A549 (cell line): ENCODE measurements at regions not wholly inside any gene's neighbourhood (a gene's known extent, or its start where the extent isn't known, plus 50 kb on each side); places are given as distances from the start of the nearest gene placed in this dataset.

Experiments used
- ATAC-seq, 2 experiments: fragments of 200-7000 bp in 1 of 2; fragments of >200 bp in 1 of 2; cut with Nextera tagmentation in 1 of 2; cut with Tn5 transposase in 1 of 2; 3 replicates each; pipeline versions ENCODE4 v1.8.0 to v1.9.1; 2018 to 2020; ENCODE audit warnings: mild to moderate bottlenecking in 1 of 2, moderate library complexity in 1 of 2
- CTCF ChIA-PET: fragments of 300-600 bp; sonication (Branson Sonifier 250); formaldehyde crosslinking; extraction: SDS; loops from one replicate; lab custom pipeline; 2021; ENCODE audit warnings: antibody characterized with exemption, inconsistent platforms; lab: Yijun Ruan, JAX
- POLR2A ChIA-PET: fragments of 350-600 bp; formaldehyde crosslinking; extraction: SDS; loops from one replicate; lab custom pipeline; 2021; ENCODE audit warnings: antibody characterized with exemption, inconsistent platforms; lab: Yijun Ruan, JAX
- DNase-seq, 2 experiments: peaks; one replicate each; pipeline versions ENCODE4 v3.0.0 to v3.0.0-alpha.2; 2011 to 2016; ENCODE audit warnings: low read depth in 1 of 2, low spot score in 1 of 2
- FAIRE-seq: peaks from 2 replicates; lab custom pipeline; 2011; peaks lifted over from hg19 to GRCh38; lab: Jason Lieb, UNC
- H3K27ac ChIP-seq, 2 experiments: fragments of >200 bp; sonication (Bioruptor Twin); formaldehyde crosslinking; 3 replicates each; pipeline ENCODE4 v1.5.1; 2016 to 2017
- H3K4me1 ChIP-seq: fragments of >200 bp; sonication (Bioruptor Twin); formaldehyde crosslinking; 3 replicates; pipeline ENCODE4 v1.6.1; 2016
- H3K4me2 ChIP-seq: fragments of >200 bp; sonication (Bioruptor Twin); formaldehyde crosslinking; 3 replicates; pipeline ENCODE4 v1.6.1; 2016
- H3K4me3 ChIP-seq: fragments of >200 bp; sonication (Bioruptor Twin); formaldehyde crosslinking; 3 replicates; pipeline ENCODE4 v1.5.1; 2016
- H3K9me3 ChIP-seq: fragments of >200 bp; sonication (Bioruptor Twin); formaldehyde crosslinking; 3 replicates; pipeline ENCODE4 v1.6.1; 2016
- ATOH8 ChIP-seq: fragments of 250-450 bp; sonication (Bioruptor Pico); IDR thresholded peaks from 2 replicates; pipeline ENCODE4 v1.5.0; 2020; ENCODE audit warnings: low read depth, mild to moderate bottlenecking, moderate library complexity
- CBX2 ChIP-seq: fragments of 200-600 bp; sonication (generic); IDR thresholded peaks from 2 replicates; pipeline ENCODE4 v1.6.1; 2016; ENCODE audit warnings: low read depth, mild to moderate bottlenecking, borderline replicate concordance
- CBX8 ChIP-seq: fragments of 200-600 bp; sonication (generic); IDR thresholded peaks from 2 replicates; pipeline ENCODE4 v1.6.1; 2016
- CEBPB ChIP-seq, 2 experiments: fragments of >200 bp in 1 of 2; sonication (Bioruptor Twin) in 1 of 2; formaldehyde crosslinking in 1 of 2; IDR thresholded peaks; 2 replicates each; pipeline ENCODE4 v1.6.1; 2012 to 2016
- CHD2 ChIP-seq: fragments of 150-350 bp; IDR thresholded peaks from 2 replicates; pipeline ENCODE4 v1.6.1; 2014; ENCODE audit warnings: low read length; ENCODE audit not compliant: partially characterized antibody
- EP300 ChIP-seq, 2 experiments: fragments of >200 bp; sonication (Bioruptor Twin); formaldehyde crosslinking; IDR thresholded peaks; 2 replicates in 1 of 2; 3 replicates in 1 of 2; pipeline ENCODE4 v1.6.1; 2016 to 2017
- ESRRA ChIP-seq: fragments of 150-350 bp; IDR thresholded peaks from 2 replicates; pipeline ENCODE4 v1.6.1; 2014; ENCODE audit warnings: mild to moderate bottlenecking, low read length, borderline replicate concordance
- FOXS1 ChIP-seq: fragments of 250-450 bp; sonication (Bioruptor Pico); IDR thresholded peaks from 2 replicates; pipeline ENCODE4 v1.5.0; 2020; ENCODE audit warnings: mild to moderate bottlenecking, moderate library complexity
- GATA3 ChIP-seq: IDR thresholded peaks from 2 replicates; pipeline ENCODE4 v1.6.1; 2012; ENCODE audit warnings: borderline replicate concordance
- HES2 ChIP-seq: fragments of >200 bp; sonication (Bioruptor Twin); formaldehyde crosslinking; IDR thresholded peaks from 2 replicates; pipeline ENCODE4 v1.6.1; 2016
- HEYL ChIP-seq: fragments of 250-450 bp; sonication (Bioruptor Pico); IDR thresholded peaks from 2 replicates; pipeline ENCODE4 v1.8.0; 2021; ENCODE audit warnings: mild to moderate bottlenecking, moderate library complexity
- HMGXB4 ChIP-seq: fragments of 250-450 bp; sonication (Bioruptor Pico); IDR thresholded peaks from 2 replicates; pipeline ENCODE4 v1.5.0; 2021; ENCODE audit warnings: mild to moderate bottlenecking, moderate library complexity, borderline replicate concordance
- HOXA7 ChIP-seq: fragments of 250-450 bp; sonication (Bioruptor Pico); IDR thresholded peaks from 2 replicates; pipeline ENCODE4 v1.5.0; 2020; ENCODE audit warnings: mild to moderate bottlenecking, moderate library complexity
- JUN ChIP-seq, 2 experiments: fragments of >200 bp; sonication (Bioruptor Twin); formaldehyde crosslinking; IDR thresholded peaks; 2 replicates in 1 of 2; 3 replicates in 1 of 2; pipeline ENCODE4 v1.6.1; 2016 to 2017
- KDM1A ChIP-seq: fragments of 200-600 bp; sonication (generic); IDR thresholded peaks from 2 replicates; pipeline ENCODE4 v1.6.1; 2016; ENCODE audit warnings: low read depth, mild to moderate bottlenecking
- KDM5A ChIP-seq: fragments of 200-600 bp; sonication (generic); IDR thresholded peaks from 2 replicates; pipeline ENCODE4 v1.6.1; 2016; ENCODE audit warnings: antibody characterized with exemption, mild to moderate bottlenecking
- MAZ ChIP-seq: fragments of 150-350 bp; IDR thresholded peaks from 2 replicates; pipeline ENCODE4 v1.6.1; 2014; ENCODE audit warnings: antibody characterized with exemption, low read depth, low read length, borderline replicate concordance
- NPAS2 ChIP-seq: fragments of 250-450 bp; sonication (Bioruptor Pico); IDR thresholded peaks from 2 replicates; pipeline ENCODE4 v1.8.0; 2022; ENCODE audit warnings: mild to moderate bottlenecking, moderate library complexity, borderline replicate concordance
- PBX3 ChIP-seq: IDR thresholded peaks from 2 replicates; pipeline ENCODE4 v1.6.1; 2012
- POLR2AphosphoS2 ChIP-seq: conservative IDR thresholded peaks from 2 replicates; pipeline ENCODE4 v1.6.1; 2012; ENCODE audit warnings: low read length, improper control_type of control experiment, inconsistent platforms
- RARB ChIP-seq: fragments of 250-450 bp; sonication (Bioruptor Pico); IDR thresholded peaks from 2 replicates; pipeline ENCODE4 v1.8.0; 2021; ENCODE audit warnings: mild to moderate bottlenecking, moderate library complexity
- RCOR1 ChIP-seq: fragments of 150-350 bp; IDR thresholded peaks from 2 replicates; pipeline ENCODE4 v1.6.1; 2014; ENCODE audit warnings: antibody characterized with exemption, low read length, low read depth
- REST ChIP-seq: fragments of 200-600 bp; sonication (generic); IDR thresholded peaks from 2 replicates; pipeline ENCODE4 v1.6.1; 2016; ENCODE audit warnings: antibody characterized with exemption, mild to moderate bottlenecking, moderate library complexity
- SREBF2 ChIP-seq: fragments of 450-650 bp; IDR thresholded peaks from 2 replicates; pipeline ENCODE4 v1.6.1; 2014; ENCODE audit warnings: mild to moderate bottlenecking, moderate library complexity
- TFCP2L1 ChIP-seq: fragments of 250-450 bp; sonication (Bioruptor Pico); IDR thresholded peaks from 2 replicates; pipeline ENCODE4 v1.5.0; 2021; ENCODE audit warnings: mild to moderate bottlenecking
- USF2 ChIP-seq: fragments of 450-650 bp; IDR thresholded peaks from 2 replicates; pipeline ENCODE4 v1.6.1; 2014; ENCODE audit warnings: antibody characterized with exemption
- ZC3H11A ChIP-seq: fragments of 450-650 bp; IDR thresholded peaks from 2 replicates; pipeline ENCODE4 v1.6.1; 2014; ENCODE audit warnings: antibody characterized with exemption, mild to moderate bottlenecking
- ZFP36 ChIP-seq: fragments of 450-650 bp; IDR thresholded peaks from 2 replicates; pipeline ENCODE4 v1.6.1; 2014; ENCODE audit warnings: borderline replicate concordance; ENCODE audit not compliant: partially characterized antibody
- WGBS: methylation state at CpG from one replicate; pipeline ENCODE4 v1.1.6; 2017; ENCODE audit errors: missing lambda C conversion rate; 5-methylcytosine and 5-hydroxymethylcytosine counted together

- ChIA-PET POLR2A (no interaction called here), CTCF (no interaction called here)
- no peak overlapping the region for H3K4me3 ChIP-seq
- no peak for TF ChIP-seq TFCP2L1 (CRISPR knock-in tag)
- TF ChIP-seq NPAS2 (CRISPR knock-in tag): no peak
- no peak for TF ChIP-seq SREBF2
- TF ChIP-seq PBX3: no peak
- no peak for TF ChIP-seq RARB (CRISPR knock-in tag)
- TF ChIP-seq ESRRA: no peak
- no peak for TF ChIP-seq HOXA7 (CRISPR knock-in tag)
- TF ChIP-seq MAZ: no peak
- no peak for TF ChIP-seq CBX2
- TF ChIP-seq FOXS1 (CRISPR knock-in tag): no peak
- TF ChIP-seq ATOH8 (CRISPR knock-in tag): no peak
- TF ChIP-seq GATA3: no peak
- no peak for TF ChIP-seq POLR2AphosphoS2
- TF ChIP-seq ZFP36: no peak
- H3K9me3 ChIP-seq: peaks cover 31% of the 10 kb centered on the region
- ATAC-seq: no peak
- no peak overlapping the region for H3K27ac ChIP-seq
- no peak for FAIRE-seq
- 83% methylated on average over 4 of the region's 4 CpGs for WGBS
- no peak for DNase-seq
- H3K4me1 ChIP-seq: peaks cover 10% of the 10 kb centered on the region; the same call in 1 of the 3 replicates
- H3K4me2 ChIP-seq: no peak overlapping the region
Observed at GRCh38 chr2:236646871-236647270, 77.2 kb downstream of the ACKR3 start.

- ATAC-seq (no peak), DNase-seq (no peak), FAIRE-seq (no peak)
- no peak overlapping the region for H3K4me3 ChIP-seq
- ChIA-PET POLR2A (no interaction called here), CTCF (no interaction called here)
- no peak overlapping the region for H3K4me2 ChIP-seq
- H3K27ac ChIP-seq: no peak overlapping the region
- peaks cover 24% of the 10 kb centered on the region for H3K9me3 ChIP-seq
- WGBS: 61% methylated on average over 5 of the region's 5 CpGs
- H3K4me1 ChIP-seq: peaks cover 5% of the 10 kb centered on the region; the same call in 1 of the 3 replicates
- TF ChIP-seq TFCP2L1 (CRISPR knock-in tag) (no peak), HEYL (no peak), HMGXB4 (no peak), KDM1A (no peak), KDM5A (no peak), GATA3 (no peak), PBX3 (no peak), HES2 (no peak), CEBPB (IDR thresholded peaks at IDR 0.05) (no peak), ATOH8 (CRISPR knock-in tag) (no peak), RCOR1 (no peak), ZC3H11A (no peak), EP300 (IDR thresholded peaks at IDR 0.05) (no peak), CBX8 (no peak), USF2 (no peak), JUN (IDR thresholded peaks at IDR 0.05) (no peak), CHD2 (no peak), REST (no peak)
Observed at GRCh38 chr2:236647621-236648020, 78.0 kb downstream of the ACKR3 start.
